ENCODE measurements at regions not wholly inside any gene's neighbourhood (a gene's known extent, or its start where the extent isn't known, plus 50 kb on each side); places are given as distances from the start of the nearest gene placed in this dataset.

- TF ChIP-seq CTCF (IDR thresholded peaks at IDR 0.05 in 2 of 3, conservative IDR thresholded peaks at IDR 0.05 in 1 of 3; ENCODE audit: borderline replicate concordance in 1 of 3, insufficient read depth in 1 of 3, low read depth in 2 of 3, low read length in 2 of 3) (no peak), ZNF274 (IDR thresholded peaks at IDR 0.05; ENCODE audit: low read depth, low read length) (no peak), POLR2A (IDR thresholded peaks at IDR 0.05; ENCODE audit: borderline replicate concordance, extremely low read depth, insufficient read depth, insufficient read length) (no peak), MAX (IDR thresholded peaks at IDR 0.05) (no peak), POLR2AphosphoS5 (IDR thresholded peaks at IDR 0.05; ENCODE audit: low read depth, low read length) (no peak), EZH2 (IDR thresholded peaks at IDR 0.05) (no peak), YY1 (IDR thresholded peaks at IDR 0.05; ENCODE audit: extremely low read depth, insufficient replicate concordance, low read depth, low read length) (no peak), CEBPB (IDR thresholded peaks at IDR 0.05; ENCODE audit: low read depth) (no peak), EZH2phosphoT487 (IDR thresholded peaks at IDR 0.05; ENCODE audit: borderline replicate concordance) (no peak), SRF (IDR thresholded peaks at IDR 0.05; ENCODE audit: low read depth) (no peak), EGR1 (IDR thresholded peaks at IDR 0.05; ENCODE audit: low read depth) (no peak), ZBTB33 (IDR thresholded peaks at IDR 0.05; ENCODE audit: extremely low read depth, insufficient replicate concordance, low read length) (no peak), REST (IDR thresholded peaks at IDR 0.05; ENCODE audit: low read depth) (no peak), ZFX (IDR thresholded peaks at IDR 0.05) (no peak)
Measured at GRCh38 chr13:57531256-57531655, 100.3 kb upstream of the PCDH17 start.
